ENCODE measurements at regions not wholly inside any gene's neighbourhood (a gene's known extent, or its start where the extent isn't known, plus 50 kb on each side); places are given as distances from the start of the nearest gene placed in this dataset.

- TF ChIP-seq, protein P1, sequence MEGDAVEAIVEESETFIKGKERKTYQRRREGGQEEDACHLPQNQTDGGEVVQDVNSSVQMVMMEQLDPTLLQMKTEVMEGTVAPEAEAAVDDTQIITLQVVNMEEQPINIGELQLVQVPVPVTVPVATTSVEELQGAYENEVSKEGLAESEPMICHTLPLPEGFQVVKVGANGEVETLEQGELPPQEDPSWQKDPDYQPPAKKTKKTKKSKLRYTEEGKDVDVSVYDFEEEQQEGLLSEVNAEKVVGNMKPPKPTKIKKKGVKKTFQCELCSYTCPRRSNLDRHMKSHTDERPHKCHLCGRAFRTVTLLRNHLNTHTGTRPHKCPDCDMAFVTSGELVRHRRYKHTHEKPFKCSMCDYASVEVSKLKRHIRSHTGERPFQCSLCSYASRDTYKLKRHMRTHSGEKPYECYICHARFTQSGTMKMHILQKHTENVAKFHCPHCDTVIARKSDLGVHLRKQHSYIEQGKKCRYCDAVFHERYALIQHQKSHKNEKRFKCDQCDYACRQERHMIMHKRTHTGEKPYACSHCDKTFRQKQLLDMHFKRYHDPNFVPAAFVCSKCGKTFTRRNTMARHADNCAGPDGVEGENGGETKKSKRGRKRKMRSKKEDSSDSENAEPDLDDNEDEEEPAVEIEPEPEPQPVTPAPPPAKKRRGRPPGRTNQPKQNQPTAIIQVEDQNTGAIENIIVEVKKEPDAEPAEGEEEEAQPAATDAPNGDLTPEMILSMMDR (IDR thresholded peaks at IDR 0.05; ENCODE audit: borderline replicate concordance, control extremely low read depth, extremely low read depth, insufficient read depth, missing control alignments) = no peak
- in situ Hi-C loops (cut with MboI; ENCODE audit: low sequenced_read_pairs, unreplicated experiment) = no loop called here
- DNase-seq (ENCODE audit: low spot score) = no peak
These were observed 217.9 kb upstream of the RND3 start for GRCh38 chr2:150705357-150705756.

DNA sequence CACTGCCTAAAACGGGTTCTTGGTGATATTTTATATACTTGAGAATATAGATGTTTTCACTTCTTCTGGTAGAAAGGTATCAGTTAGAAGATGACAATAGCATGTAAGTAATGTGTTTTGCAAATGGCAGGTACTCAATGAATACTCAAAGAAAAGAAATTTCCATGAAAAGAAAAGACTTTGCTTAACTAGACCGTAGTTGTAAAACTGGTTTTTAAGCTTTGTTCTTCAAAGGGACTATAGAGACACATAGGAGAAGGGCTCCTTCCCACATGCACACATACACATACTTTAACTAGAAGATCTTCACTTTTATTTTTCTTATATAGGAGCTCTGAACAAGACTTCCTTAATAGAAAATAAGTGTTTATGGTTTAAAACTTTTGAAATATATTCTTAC lies 215.3 kb upstream of the RND3 start:
- in situ Hi-C loops (cut with MboI; ENCODE audit: low sequenced_read_pairs, unreplicated experiment) = no loop called here
- no peak for DNase-seq (ENCODE audit: low spot score)
- TF ChIP-seq, protein P1 (IDR thresholded peaks at IDR 0.05; ENCODE audit: borderline replicate concordance, control extremely low read depth, extremely low read depth, insufficient read depth, missing control alignments) = no peak

DNA sequence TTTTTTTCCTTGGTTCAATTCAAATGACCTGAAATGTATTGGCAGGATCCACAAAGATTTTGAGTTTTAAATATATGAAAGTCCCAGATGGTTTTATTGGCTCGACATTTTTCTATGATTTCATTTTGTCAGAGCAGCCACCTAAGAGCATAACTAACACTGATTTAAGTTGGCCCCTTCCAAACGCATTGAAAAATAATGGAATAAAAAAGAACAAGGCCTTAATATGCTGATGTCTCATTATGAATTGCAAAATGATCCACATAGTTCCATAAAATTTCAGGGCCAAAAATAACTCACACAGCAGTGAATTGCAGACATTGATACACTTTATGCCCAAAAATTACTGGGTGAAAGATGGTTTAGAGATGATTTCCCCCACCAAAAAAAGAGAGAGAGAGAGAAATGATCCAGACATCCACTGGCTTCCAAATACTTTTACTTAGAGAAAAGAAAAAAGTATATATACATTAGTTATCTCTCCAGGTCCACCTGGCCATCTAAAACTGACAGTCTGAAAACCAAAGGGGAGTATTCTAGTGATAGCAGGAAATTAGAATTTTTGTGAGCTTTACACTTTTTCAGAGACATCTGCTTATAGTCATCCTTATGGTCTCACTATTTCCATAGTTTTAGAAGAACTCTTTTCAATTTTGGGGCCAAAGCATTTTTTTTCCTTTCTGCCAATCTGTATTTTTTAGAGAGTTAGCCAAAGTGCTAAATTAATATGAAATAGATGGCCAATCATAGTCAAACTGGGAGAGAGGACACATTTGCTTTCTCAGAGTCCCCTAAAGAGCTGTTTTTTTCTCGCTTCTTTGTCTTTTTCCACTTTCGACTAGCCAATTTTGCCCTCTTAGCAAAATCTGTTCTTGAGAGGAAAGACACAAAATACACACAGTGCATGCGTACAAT lies 213.5 kb upstream of the RND3 start:
- TF ChIP-seq, protein P1 (IDR thresholded peaks at IDR 0.05; ENCODE audit: borderline replicate concordance, control extremely low read depth, extremely low read depth, insufficient read depth, missing control alignments) = no peak
- no peak for DNase-seq (ENCODE audit: low spot score)
- in situ Hi-C loops (cut with MboI; ENCODE audit: low sequenced_read_pairs, unreplicated experiment) = no loop called here

DNA sequence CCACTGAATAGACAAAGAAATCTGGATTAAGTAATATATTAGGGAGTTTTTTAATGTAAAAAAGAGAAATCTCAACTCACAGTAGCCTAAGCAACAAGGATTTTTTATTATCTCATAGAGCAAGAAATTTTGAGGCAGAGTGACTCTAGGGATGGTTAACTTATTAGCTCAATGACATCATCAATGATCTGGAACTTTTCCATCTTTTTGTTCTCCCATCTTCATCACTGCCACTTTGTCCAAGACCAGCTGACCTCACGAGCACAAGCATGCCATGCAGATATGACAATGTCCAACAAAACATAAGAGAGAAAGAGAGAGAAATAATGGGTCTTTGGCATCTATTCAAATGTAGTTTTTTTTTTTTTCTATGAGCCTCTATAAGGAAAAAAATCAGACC lies 211.8 kb upstream of the RND3 start:
- in situ Hi-C loops (cut with MboI; ENCODE audit: low sequenced_read_pairs, unreplicated experiment) = no loop called here
- TF ChIP-seq, protein P1 (IDR thresholded peaks at IDR 0.05; ENCODE audit: borderline replicate concordance, control extremely low read depth, extremely low read depth, insufficient read depth, missing control alignments) = no peak
- no peak for DNase-seq (ENCODE audit: low spot score)

DNA sequence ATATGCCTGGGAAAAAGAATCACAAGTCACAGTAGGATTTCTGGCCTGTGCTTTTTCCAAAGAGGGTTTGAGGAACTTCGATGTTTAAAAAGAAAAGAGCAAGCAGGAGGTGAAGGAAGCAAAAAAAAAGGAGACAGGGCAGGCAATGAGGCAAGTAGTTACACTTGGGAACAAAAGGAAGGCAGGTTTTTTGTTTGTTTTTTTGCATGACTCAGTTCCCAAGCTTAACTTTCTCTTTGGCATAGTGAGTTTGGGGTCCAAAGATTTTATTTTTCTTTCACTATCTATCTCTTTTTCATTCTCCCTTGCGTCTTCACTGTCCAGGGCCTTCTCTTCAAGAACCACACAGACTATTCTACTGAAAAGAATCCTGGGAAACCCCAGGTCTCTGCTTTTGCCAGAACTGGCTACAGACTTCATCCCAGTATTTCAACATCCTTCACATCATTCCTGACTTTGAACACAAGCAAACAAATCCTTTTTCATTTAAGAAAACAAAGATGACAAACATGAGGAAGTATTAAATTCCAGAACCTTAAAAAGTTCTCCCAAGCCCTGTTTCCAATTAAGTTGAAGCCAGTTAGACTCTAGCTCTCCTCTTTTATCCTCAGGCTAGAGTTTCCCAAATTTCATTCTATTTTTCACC lies 210.7 kb upstream of the RND3 start:
- in situ Hi-C loops (cut with MboI; ENCODE audit: low sequenced_read_pairs, unreplicated experiment) = no loop called here
- TF ChIP-seq, protein P1 (IDR thresholded peaks at IDR 0.05; ENCODE audit: borderline replicate concordance, control extremely low read depth, extremely low read depth, insufficient read depth, missing control alignments) = no peak
- no peak for DNase-seq (ENCODE audit: low spot score)

- no peak for DNase-seq (ENCODE audit: low spot score)
- TF ChIP-seq, protein P1 (IDR thresholded peaks at IDR 0.05; ENCODE audit: borderline replicate concordance, control extremely low read depth, extremely low read depth, insufficient read depth, missing control alignments) = no peak
- in situ Hi-C loops (cut with MboI; ENCODE audit: low sequenced_read_pairs, unreplicated experiment) = no loop called here
These were observed 210.1 kb upstream of the RND3 start for GRCh38 chr2:150697596-150697995.

Measured in GM13976 (cell line).